H9 (cell line): ENCODE measurements at regions not wholly inside any gene's neighbourhood (a gene's known extent, or its start where the extent isn't known, plus 50 kb on each side); places are given as distances from the start of the nearest gene placed in this dataset.

Experiments used
- DNase-seq: peaks from one replicate; pipeline ENCODE4 v3.0.0-alpha.2; 2017
- H2AFZ ChIP-seq: one replicate; pipeline ENCODE4 v1.6.1; 2013; ENCODE audit warnings: mild to moderate bottlenecking, low read length, control low read depth, moderate library complexity
- H2AK5ac ChIP-seq: 2 replicates; pipeline ENCODE4 v1.6.1; 2013; ENCODE audit warnings: low read length, control low read depth, mixed read lengths; ENCODE audit not compliant: insufficient read length
- H2BK120ac ChIP-seq: one replicate; pipeline ENCODE4 v1.6.1; 2013; ENCODE audit warnings: low read depth, mild to moderate bottlenecking, low read length, control low read depth, inconsistent platforms; ENCODE audit not compliant: poor library complexity, severe bottlenecking
- H2BK12ac ChIP-seq: 2 replicates; pipeline ENCODE4 v1.6.1; 2013; ENCODE audit warnings: low read length, control low read depth, mixed read lengths, low read depth; ENCODE audit not compliant: insufficient read length
- H2BK15ac ChIP-seq: 2 replicates; pipeline ENCODE4 v1.6.1; 2013; ENCODE audit warnings: low read depth, low read length, control low read depth
- H2BK20ac ChIP-seq: one replicate; pipeline ENCODE4 v1.6.1; 2013; ENCODE audit warnings: low read depth, mild to moderate bottlenecking, low read length, control low read depth, inconsistent platforms; ENCODE audit not compliant: poor library complexity, severe bottlenecking
- H2BK5ac ChIP-seq: 2 replicates; pipeline ENCODE4 v1.6.1; 2013; ENCODE audit warnings: low read length, control low read depth, mixed read lengths; ENCODE audit not compliant: insufficient read length
- H3K14ac ChIP-seq: 2 replicates; pipeline ENCODE4 v1.6.1; 2013; ENCODE audit warnings: low read length, control low read depth; ENCODE audit not compliant: insufficient read depth
- H3K18ac ChIP-seq: 2 replicates; pipeline ENCODE4 v1.6.1; 2013; ENCODE audit warnings: low read depth, mild to moderate bottlenecking, mixed read lengths, low read length, control low read depth; ENCODE audit not compliant: insufficient read length
- H3K23ac ChIP-seq: 2 replicates; pipeline ENCODE4 v1.6.1; 2013; ENCODE audit warnings: low read length, control low read depth, mixed read lengths, low read depth; ENCODE audit not compliant: insufficient read length
- H3K23me2 ChIP-seq: 2 replicates; pipeline ENCODE4 v1.6.1; 2013; ENCODE audit warnings: low read depth, mild to moderate bottlenecking, mixed read lengths, low read length, control low read depth; ENCODE audit not compliant: insufficient read length, poor library complexity, severe bottlenecking
- H3K27ac ChIP-seq: 2 replicates; pipeline ENCODE4 v1.5.1; 2013; ENCODE audit warnings: low read length, control low read depth, mixed read lengths, low read depth; ENCODE audit not compliant: insufficient read length
- H3K27me3 ChIP-seq: 2 replicates; pipeline ENCODE4 v1.6.1; 2013; ENCODE audit warnings: low read length, control low read depth, inconsistent platforms; ENCODE audit not compliant: insufficient read depth
- H3K4ac ChIP-seq: 2 replicates; pipeline ENCODE4 v1.6.1; 2013; ENCODE audit warnings: low read depth, mild to moderate bottlenecking, control low read depth, inconsistent platforms, low read length, moderate library complexity
- H3K4me1 ChIP-seq: 2 replicates; pipeline ENCODE4 v1.6.1; 2013; ENCODE audit warnings: low read length, control low read depth, inconsistent platforms; ENCODE audit not compliant: insufficient read depth
- H3K4me2 ChIP-seq: 2 replicates; pipeline ENCODE4 v1.6.1; 2013; ENCODE audit warnings: low read length, control low read depth, mixed read lengths; ENCODE audit not compliant: insufficient read length, insufficient read depth
- H3K56ac ChIP-seq: 2 replicates; pipeline ENCODE4 v1.6.1; 2013; ENCODE audit warnings: low read depth, mild to moderate bottlenecking, mixed read lengths, low read length, control low read depth; ENCODE audit not compliant: insufficient read length
- H3K79me1 ChIP-seq: 2 replicates; pipeline ENCODE4 v1.6.1; 2013; ENCODE audit warnings: low read depth, mild to moderate bottlenecking, moderate library complexity, low read length, control low read depth, inconsistent platforms; ENCODE audit not compliant: insufficient read depth, poor library complexity, severe bottlenecking
- H3K79me2 ChIP-seq: 2 replicates; pipeline ENCODE4 v1.6.1; 2013; ENCODE audit warnings: low read length, control low read depth, inconsistent platforms; ENCODE audit not compliant: insufficient read depth
- H3K9ac ChIP-seq: 2 replicates; pipeline ENCODE4 v1.6.1; 2013; ENCODE audit warnings: low read length, control low read depth, mixed read lengths; ENCODE audit not compliant: insufficient read length; ENCODE audit errors: extremely low read depth
- H3K9me3 ChIP-seq: one replicate; pipeline ENCODE4 v1.6.1; 2013; ENCODE audit warnings: low read depth, low read length, inconsistent platforms; ENCODE audit not compliant: control insufficient read depth
- H3T11ph ChIP-seq: one replicate; pipeline ENCODE4 v1.6.1; 2013; ENCODE audit warnings: mild to moderate bottlenecking, low read length, control low read depth, inconsistent platforms
- H4K20me1 ChIP-seq: one replicate; pipeline ENCODE4 v1.6.1; 2013; ENCODE audit not compliant: control insufficient read depth, insufficient read length, insufficient read depth
- H4K5ac ChIP-seq: 2 replicates; pipeline ENCODE4 v1.6.1; 2013; ENCODE audit warnings: low read depth, mild to moderate bottlenecking, mixed read lengths, low read length, control low read depth; ENCODE audit not compliant: insufficient read length
- H4K8ac ChIP-seq: replicated peaks from 2 replicates; pipeline ENCODE4 v1.6.1; 2013; ENCODE audit warnings: low read length, control low read depth, mixed read lengths, low read depth; ENCODE audit not compliant: insufficient read length
- H4K91ac ChIP-seq: 2 replicates; pipeline ENCODE4 v1.6.1; 2013; ENCODE audit warnings: low read depth, mild to moderate bottlenecking, moderate library complexity, mixed read lengths, low read length, control low read depth; ENCODE audit not compliant: insufficient read length
- H3K27ac Mint-ChIP-seq, 3 experiments: 2 replicates in 2 of 3; 3 replicates in 1 of 3; pipeline ENCODE4 v1.8.0; 2020 to 2021; ENCODE audit warnings: mixed read lengths in 3 of 3, mild to moderate bottlenecking in 1 of 3, moderate library complexity in 1 of 3
- H3K27me3 Mint-ChIP-seq: 2 replicates; pipeline ENCODE4 v1.8.0; 2021; ENCODE audit warnings: low read depth, mild to moderate bottlenecking, moderate library complexity, mixed read lengths
- H3K36me3 Mint-ChIP-seq, 3 experiments: 2 replicates in 2 of 3; 3 replicates in 1 of 3; pipeline ENCODE4 v1.8.0; 2020 to 2021; ENCODE audit warnings: low read depth in 3 of 3, mixed read lengths in 3 of 3; ENCODE audit not compliant: insufficient read depth in 1 of 3
- H3K4me1 Mint-ChIP-seq, 2 experiments: 2 replicates each; pipeline ENCODE4 v1.8.0; 2020; ENCODE audit warnings: mixed read lengths in 2 of 2
- H3K4me3 Mint-ChIP-seq, 2 experiments: 2 replicates in 1 of 2; 3 replicates in 1 of 2; pipeline ENCODE4 v1.8.0; 2020 to 2021; ENCODE audit warnings: mild to moderate bottlenecking in 2 of 2, mixed read lengths in 2 of 2, moderate library complexity in 1 of 2
- H3K9me3 Mint-ChIP-seq, 2 experiments: 2 replicates in 1 of 2; 3 replicates in 1 of 2; pipeline ENCODE4 v1.8.0; 2020; ENCODE audit warnings: mild to moderate bottlenecking in 2 of 2, mixed read lengths in 2 of 2, moderate library complexity in 1 of 2
- WGBS: extraction: QIAGEN DNeasy Blood & Tissue Kit; methylation state at CpG from one replicate; pipeline ENCODE4 v1.1.7; 2013; ENCODE audit warnings: missing lambda C conversion rate, low lambda C conversion rate, mixed read lengths; ENCODE audit not compliant: insufficient read length; ENCODE audit errors: extremely low coverage; 5-methylcytosine and 5-hydroxymethylcytosine counted together
- TF ChIP-seq, protein P1 (sequence below): fragments of 200-600 bp; sonication (generic); conservative IDR thresholded peaks from 3 replicates; pipeline ENCODE4 v1.8.0; 2021; ENCODE audit warnings: antibody characterized with exemption, mild to moderate bottlenecking

DNA sequence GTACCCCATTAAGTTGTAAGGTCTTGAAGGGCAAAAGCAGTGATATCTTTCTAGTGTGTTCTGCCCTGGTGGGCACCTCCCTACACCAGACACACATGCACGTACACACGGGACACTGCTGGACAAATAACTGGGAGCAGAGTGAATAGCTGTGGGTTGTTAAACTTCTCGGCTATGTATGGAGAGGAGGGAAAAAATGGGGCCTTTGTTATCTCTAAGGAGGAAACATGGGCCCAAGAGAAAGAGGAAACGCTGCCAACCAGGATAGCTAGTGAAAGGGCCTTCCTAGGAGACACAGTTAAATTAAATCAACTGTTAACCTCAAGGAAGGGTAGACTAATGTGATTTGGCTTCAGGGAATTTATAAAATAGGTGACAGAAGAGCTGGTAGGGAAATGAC lies 169.7 kb downstream of the MYLK4 start:
- no peak overlapping the region for H2BK20ac ChIP-seq
- no peak overlapping the region for H2AFZ ChIP-seq
- H3K18ac ChIP-seq: no peak overlapping the region
- H3K56ac ChIP-seq: no peak overlapping the region
- no peak overlapping the region for H3K27ac ChIP-seq
- Mint-ChIP-seq H3K4me1 (peaks cover 19 to 20% of the 10 kb centered on the region in 2 experiments), H3K27ac (peak overlapping the region in 2 of 3 experiments; percentile 31 to 72; a peak in 4 of 7 replicates), H3K9me3 (peaks cover 3 to 6% of the 10 kb centered on the region in 2 experiments; a peak in 1 of 5 replicates), H3K36me3 (no peaks in the 10 kb centered on the region; a peak in 1 of 7 replicates), H3K4me3 (no peak overlapping the region), H3K27me3 (peaks cover 2% of the 10 kb centered on the region)
- no peak overlapping the region for H2BK12ac ChIP-seq
- H3K23ac ChIP-seq: no peak overlapping the region
- no peak overlapping the region for H3K4me2 ChIP-seq
- no peak overlapping the region for H2BK15ac ChIP-seq
- no peaks in the 10 kb centered on the region for H3K79me2 ChIP-seq
- TF ChIP-seq, protein P1, sequence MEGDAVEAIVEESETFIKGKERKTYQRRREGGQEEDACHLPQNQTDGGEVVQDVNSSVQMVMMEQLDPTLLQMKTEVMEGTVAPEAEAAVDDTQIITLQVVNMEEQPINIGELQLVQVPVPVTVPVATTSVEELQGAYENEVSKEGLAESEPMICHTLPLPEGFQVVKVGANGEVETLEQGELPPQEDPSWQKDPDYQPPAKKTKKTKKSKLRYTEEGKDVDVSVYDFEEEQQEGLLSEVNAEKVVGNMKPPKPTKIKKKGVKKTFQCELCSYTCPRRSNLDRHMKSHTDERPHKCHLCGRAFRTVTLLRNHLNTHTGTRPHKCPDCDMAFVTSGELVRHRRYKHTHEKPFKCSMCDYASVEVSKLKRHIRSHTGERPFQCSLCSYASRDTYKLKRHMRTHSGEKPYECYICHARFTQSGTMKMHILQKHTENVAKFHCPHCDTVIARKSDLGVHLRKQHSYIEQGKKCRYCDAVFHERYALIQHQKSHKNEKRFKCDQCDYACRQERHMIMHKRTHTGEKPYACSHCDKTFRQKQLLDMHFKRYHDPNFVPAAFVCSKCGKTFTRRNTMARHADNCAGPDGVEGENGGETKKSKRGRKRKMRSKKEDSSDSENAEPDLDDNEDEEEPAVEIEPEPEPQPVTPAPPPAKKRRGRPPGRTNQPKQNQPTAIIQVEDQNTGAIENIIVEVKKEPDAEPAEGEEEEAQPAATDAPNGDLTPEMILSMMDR: no peak
- H3K23me2 ChIP-seq: no peaks in the 10 kb centered on the region
- H2BK5ac ChIP-seq: no peak overlapping the region
- no peak overlapping the region for H4K8ac ChIP-seq
- no peak overlapping the region for H3K14ac ChIP-seq
- no peak overlapping the region for H3K9ac ChIP-seq
- no peaks in the 10 kb centered on the region for H3K27me3 ChIP-seq
- no peak overlapping the region for H2BK120ac ChIP-seq
- no CpG with 5 or more reads among the region's 4 CpGs for WGBS
- no peak overlapping the region for H2AK5ac ChIP-seq
- H4K20me1 ChIP-seq: no peaks in the 10 kb centered on the region
- H3K79me1 ChIP-seq: no peaks in the 10 kb centered on the region
- no peak overlapping the region for H4K5ac ChIP-seq
- H4K91ac ChIP-seq: no peak overlapping the region
- no peak overlapping the region for H3T11ph ChIP-seq
- DNase-seq: no peak
- H3K4me1 ChIP-seq: peaks cover 4% of the 10 kb centered on the region; the same call in 1 of the 2 replicates
- H3K9me3 ChIP-seq: no peaks in the 10 kb centered on the region
- no peak overlapping the region for H3K4ac ChIP-seq
